NCI-H82 (cell line): ENCODE measurements at regions not wholly inside any gene's neighbourhood (a gene's known extent, or its start where the extent isn't known, plus 50 kb on each side); places are given as distances from the start of the nearest gene placed in this dataset.
"Not testable (repeated sequence)": the region's sequence is repeated elsewhere in the genome, so short reads cannot be mapped to it uniquely, and the experiment has no call there.

Experiments used
- DNase-seq: peaks from one replicate; lab custom pipeline; 2025; lab: John Stamatoyannopoulos, UW

DNA sequence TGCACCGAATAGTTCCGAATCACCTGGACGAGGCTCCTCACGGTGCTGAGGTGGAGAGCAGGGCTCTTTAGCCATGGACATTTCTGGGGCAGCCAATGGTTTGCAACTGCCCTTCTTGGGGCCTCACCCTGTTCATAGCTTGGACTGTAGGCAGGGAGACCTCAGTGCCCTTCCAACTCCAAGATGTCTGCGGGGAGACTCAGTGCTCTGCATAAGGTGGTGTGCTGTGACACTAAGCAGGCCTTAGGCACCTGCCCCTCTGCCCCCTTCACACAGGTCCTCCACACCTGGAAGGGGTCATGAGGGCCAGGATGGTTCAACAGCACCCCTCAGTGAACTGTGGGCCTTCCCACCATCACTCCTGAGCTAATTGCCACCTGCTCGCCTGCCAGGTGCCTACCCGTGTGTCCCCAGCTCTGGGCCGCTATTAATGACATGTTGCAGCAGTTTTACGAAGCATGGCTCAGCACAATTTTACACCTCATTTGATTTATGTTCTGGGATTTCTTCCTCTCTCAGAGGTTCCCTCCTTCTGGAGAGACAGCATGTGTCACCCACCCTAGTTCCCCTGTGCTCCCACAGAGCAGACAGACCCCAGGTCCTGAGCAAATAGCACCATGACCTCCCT lies 101.2 kb upstream of the SMAD3 start:
- DNase-seq: no peak

DNA sequence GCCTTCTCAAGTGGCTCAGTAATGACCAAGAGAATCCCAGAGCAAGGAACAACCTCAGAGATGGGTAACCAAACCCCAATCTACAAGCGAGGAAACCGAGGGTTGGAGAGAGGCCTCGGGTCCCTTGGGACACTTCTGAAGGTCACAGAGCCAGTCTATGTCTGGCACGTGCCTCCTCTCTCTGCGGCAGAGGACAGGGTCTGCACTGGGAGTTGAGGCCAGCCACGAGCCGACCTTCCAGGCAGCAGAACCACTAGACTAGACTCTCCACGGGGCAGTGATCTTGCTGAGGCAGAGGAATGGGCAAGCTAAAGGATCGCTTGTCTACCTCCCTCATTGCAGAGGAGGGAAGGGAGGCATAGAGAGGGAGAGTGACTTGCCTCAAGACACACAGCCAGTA lies 100.6 kb upstream of the SMAD3 start:
- no peak for DNase-seq

DNA sequence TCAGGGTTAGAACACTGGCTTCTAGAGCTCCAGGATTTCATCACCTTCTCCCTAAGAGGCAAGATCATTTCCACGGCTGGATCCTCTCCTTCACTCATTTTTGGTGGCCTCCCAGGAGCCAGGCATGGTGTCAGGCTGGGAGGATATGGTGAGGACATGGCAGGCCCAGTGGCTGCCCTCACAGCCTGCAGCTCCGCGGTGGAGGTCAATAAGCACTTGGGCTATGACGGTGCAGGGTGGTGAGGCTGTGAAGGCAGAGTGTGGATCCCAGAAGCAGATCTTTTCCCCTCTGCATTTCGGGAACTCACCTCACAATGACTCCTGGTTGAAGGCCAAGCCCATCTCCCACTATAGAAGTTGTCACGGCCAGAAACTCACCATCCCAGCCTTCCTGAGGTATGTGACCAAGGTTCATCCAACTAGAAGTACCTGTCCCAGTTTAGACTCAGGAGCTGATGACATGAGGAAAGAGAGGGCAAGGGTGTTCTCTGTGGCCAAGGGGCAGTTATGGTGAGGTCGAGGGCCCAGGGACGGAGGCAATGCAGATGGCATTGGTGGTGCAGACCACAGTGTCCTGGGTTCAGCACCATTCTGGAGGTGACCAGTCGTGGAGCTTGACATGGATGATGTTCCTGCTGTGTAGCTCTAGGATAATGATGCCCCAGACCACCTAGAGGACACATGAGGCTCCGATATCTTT lies 100.1 kb upstream of the SMAD3 start:
- DNase-seq: no peak

DNA sequence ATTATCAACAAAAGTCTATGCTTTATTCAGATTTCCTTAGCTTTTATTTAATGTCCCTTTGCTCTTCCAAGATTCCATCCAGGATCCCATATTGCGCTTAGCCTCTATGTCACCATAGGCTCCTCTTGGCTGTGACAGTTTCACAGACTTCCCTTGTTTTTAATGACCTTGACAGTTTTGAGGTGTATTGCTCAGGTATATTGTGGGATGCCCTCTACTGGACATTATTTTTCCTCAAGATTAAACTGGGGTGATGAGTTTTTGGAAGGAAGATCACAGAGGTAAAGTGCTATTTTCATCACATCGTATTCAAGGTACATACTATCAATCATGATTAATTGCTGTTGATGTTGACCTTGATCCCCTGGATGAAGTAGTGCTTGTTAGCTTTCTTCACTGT lies 99.1 kb upstream of the SMAD3 start:
- DNase-seq: no peak

DNA sequence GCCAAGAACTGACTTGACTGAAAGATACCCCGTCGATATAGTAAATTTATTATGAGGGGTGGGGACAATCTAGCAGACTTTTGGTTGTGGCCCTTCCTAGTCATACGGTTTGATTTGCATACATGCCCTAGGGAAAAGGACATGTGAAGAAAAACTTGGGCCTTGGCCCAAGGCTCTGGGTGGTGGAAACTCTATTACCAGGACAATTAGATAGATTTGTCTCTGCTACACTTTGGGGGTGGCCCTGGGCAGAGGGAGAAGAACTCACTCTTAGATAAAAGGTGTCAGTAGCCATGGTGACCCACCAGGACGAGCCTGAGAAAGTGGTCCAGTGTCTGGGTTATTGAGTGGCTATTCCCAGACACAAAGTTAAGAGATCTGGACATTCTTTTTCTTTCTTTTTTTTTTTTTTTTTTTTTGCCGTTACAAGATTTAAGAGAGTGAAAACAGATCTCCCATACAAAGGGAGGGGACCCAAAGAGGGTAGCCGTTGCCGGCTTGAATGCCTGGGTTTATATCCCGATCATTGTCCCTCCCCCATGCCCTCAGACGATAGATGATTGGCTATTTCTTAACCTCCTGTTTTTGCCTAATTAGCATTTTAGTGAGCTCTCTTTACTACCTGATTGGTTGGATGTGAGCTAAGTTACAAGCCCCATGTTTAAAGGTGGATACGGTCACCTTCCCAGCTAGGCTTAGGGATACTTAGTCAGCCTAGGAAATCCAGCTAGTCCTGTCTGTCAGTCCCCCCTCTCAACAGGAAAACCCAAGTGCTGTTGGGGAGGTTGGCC lies 96.4 kb upstream of the SMAD3 start:
- no peak for DNase-seq

DNA sequence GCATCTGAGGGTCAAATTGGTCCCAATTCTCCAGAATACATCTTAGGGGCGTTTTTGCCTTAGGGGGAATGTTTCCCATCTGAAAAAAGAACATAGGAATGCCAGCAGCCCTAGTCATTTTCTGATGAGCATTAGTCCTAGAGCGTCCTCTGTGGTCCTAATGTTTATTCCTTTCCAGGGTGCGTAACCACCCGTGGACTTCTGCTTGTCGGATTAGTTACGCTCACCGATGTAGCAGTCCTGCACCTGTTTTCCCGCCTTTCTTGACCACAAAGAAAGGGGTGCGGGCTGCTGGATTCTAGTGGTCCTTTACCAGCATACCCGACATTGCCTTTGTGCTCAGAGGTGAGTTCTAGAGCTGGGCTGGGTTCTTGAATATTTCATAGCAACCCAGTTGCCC lies 91.3 kb upstream of the SMAD3 start:
- DNase-seq: not testable (repeated sequence)

DNA sequence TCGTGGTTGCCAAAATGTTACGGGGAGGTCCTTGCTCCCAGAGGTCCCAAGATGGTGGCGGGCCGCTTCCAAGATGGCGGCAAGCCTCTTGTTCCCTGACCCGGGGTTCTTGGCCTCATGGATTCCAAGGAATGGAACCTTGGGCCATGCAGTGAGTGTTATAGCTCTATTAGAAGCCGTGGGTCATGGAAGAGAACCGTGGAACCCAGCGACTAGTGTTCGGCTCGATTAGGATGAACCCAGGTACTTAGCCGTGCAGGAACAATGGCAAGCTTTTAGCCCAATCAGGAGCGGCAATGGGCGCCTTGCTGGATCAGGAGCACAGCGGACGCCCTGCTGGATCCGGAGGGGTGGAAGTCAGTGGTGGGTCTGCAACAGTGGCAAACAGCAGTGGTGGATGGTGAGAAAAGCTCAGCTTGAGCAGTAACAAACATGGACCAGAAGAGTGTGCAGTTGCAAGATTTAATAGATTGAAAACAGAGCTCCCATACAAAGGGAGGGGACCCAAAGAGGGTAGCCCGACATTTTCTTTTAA lies 89.2 kb upstream of the SMAD3 start:
- DNase-seq: not testable (repeated sequence)

DNA sequence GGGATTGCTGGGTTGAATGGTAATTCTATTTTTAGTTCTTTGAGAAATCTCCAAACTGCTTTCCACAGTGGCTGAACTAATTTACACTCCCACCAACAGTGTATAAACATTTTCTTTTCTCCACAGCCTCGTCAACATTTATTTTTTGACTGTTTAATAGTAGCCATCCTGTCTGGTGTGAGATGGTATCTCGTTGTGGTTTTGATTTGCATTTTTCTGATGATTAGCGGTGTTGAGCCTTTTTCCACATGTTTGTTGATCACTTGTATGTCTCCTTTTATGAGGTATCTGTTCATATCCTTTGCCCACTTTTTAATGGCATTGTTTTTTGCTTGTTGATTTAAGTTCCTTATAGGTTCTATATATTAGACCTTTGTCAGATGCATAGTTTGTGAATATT lies 85.1 kb upstream of the SMAD3 start:
- not testable (repeated sequence) for DNase-seq

DNA sequence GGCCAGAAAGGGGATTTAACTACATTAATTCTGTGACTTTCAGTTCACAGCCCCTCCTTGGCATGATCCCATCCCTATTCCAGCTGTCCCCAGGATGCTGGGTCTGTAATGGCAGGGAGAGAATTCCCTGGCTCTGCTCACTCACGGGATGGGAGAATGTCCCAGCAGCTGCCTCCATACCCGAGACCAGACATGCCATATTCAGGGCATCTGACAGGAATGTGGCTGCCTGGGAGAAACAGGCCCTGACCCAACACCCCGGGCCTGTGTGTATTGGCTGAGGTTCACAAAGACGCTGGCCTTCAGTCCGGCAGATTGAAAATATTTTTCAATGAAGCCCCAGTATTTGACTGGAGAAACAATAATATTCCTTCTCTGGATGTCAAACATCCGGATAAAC lies 83.6 kb upstream of the SMAD3 start:
- DNase-seq: no peak

DNA sequence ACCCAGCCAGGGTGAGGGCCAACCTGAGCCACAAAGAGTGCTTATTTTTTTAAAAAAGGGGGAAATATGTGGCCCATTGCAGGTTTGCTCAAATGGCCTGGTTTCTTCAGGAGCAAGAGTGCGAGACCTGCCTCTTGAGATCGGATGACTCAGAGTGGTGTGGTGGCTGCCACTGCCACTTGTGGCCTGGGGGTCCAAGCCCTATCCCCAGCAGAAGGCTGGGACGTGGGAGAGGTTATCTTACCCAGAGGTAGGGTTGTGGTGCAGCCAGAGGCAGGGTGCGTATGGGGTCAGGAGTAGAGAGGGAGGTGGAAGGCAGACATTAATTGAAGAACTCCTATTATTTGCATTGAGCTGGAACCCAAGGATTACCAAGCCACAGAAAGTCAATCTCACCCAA lies 83.2 kb upstream of the SMAD3 start:
- DNase-seq: no peak

DNA sequence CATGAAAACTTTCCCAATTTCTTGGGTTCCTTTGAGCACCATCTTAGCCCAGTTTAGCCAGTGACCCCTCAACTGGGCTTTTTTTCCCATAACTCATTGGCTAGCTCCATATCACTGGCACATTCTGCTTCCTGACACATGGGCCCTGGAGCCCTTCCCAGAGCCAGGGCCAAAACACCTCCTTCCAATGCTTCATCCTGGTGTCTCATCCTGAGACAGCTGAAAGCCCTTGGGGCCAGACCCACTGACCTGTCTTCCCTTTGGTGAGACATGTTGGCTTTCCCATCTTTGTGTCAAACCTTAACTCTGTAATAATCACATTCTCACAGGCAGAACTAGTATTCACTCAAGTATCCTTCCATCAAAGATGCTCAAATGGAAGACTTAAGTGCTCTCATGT lies 82.6 kb upstream of the SMAD3 start:
- no peak for DNase-seq

DNA sequence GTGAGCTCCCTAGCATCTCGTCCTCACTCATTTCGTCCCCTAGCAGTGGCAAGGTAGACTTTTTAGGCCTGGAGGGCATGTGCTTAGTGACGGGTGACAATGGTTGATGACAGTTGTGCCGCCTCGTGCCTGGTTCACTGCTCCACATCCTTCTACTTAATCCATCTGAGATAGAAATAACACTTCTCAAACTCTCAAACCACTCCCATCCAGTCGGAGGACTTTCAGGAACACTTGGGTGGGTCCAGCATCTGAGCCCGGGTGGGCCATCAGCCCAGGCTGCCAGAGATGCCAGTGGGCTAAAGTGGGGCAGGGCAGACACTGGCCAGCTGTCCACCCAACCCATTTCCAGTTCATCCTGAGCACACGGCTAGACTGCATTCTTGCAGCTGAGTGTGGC lies 79.7 kb upstream of the SMAD3 start:
- DNase-seq: no peak

DNA sequence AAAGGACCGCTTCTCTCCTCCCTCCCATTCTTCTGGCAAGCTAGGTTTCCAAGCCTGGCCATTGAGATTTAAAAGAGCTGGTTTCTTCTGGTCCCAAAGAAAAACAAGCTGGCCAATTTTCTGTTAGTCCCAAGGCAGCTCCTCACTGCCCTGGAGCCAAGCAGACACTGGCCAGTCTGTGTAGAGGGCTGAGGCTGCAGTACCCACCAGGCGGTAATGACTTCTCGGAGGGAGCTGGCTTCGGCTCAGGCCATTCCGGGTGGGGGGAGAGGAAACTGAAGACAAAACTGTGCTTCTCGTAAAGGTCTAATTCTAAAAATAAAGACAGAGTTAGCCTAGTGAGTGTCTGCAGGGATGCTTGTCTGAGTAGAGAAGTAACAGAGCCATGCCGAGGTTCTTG lies 78.5 kb upstream of the SMAD3 start:
- DNase-seq: no peak

DNA sequence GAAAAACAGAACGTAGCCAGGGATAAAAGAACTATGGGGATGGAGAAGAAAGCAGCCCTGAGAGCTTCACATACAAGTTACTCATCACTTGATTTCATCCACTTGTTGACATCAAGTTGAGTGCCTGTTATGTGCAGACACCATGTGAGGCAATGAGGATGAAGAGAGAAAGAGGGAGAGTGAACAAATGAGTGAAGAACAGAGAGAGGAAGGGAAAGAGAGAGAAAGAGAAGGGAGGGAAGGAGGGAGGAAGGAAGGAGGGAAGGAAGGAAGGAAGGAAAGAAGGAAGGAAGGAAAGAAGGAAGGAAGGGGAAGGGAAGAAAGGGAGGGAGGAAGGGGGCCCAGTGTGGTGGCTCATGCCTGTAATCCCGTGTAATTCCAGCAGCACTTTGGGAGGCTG lies 72.3 kb upstream of the SMAD3 start:
- no peak for DNase-seq

DNA sequence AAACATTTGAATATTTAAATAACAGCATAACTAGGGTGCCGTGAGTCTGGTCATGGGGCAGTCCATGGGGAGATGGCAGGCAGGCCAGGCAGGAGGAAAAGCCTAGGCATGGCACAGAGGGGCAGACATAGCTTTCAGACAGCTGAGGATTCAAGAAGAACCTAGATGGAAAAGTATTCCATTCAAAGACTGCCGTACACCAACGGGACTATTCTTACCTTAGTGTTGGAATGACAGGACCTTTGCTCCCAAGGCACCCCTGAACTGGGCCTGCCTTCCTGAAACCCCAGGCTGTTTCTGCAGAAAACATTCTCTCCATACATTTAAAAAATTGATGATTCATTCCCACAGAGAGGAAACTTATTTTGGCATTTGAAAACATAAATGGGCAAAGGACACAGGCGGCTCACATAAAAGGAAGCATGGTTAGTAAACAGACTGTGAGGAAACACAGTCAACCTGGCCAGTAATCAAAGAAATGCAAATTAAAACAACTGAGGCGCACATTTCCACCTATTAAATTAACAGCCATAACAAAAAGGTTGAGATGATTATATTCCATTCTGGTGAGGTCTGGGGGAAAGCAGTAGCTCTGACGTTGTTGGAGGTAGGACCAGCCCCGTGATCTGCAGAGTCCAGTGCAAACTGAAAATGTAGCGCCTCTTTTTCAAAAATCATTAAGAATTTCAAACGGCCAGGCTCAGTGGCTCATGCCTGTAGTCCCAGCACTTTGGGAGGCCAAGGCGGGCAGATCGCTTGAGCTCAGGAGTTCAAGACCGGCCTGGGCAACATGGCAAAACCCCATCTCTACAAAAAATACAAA lies 71.3 kb upstream of the SMAD3 start:
- DNase-seq: no peak

DNA sequence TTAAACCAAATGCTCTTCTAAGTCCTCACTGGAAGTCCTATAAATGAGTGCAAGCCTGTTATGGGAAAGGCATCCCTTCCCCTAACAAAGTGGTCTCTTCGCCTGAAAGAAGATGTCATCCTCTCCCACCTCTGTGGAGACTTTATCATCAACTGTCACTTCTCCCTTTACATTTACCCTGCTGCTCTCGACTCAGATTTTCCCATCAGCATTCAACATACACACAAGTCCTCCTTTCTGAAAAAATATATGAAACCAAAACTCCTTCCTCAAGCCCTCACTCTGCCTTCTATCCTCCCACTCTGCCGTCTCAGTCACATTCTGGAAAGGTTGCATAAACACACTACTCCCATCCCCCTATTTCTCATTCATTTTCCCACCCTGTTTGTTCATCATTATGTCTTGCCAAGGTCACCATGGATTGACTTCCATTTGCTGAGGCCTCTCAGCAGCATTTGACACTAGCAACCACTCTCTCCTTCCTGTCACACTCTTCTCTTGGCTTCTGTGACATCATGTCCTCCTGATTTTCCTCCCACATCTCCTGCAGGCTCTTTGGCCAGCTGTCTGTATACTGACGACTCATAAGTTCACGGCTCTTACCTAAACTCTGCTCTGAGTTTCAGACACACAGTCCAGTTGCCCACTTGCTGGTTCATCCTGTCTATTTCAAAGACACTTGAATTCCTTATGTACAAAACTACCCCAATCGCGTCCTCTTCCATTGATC lies 70.3 kb upstream of the SMAD3 start:
- no peak for DNase-seq

DNA sequence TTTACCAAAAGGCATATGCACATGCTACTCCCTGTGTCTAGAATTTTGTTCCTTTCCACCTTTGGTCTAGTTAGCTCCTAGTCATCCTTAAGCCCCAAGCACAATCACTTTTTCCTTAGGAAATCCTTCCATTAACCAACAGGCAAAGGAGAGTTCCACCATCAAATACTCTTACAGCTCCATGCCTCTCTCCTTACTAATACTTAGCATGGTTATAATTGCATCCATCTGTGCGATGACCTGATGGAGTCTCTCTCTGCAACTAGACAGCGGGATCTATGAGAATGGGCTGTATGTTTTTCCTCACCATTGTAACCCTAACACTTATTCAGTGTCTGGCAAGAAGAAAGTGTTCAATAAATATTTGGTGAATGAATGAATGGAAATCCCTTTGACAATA lies 69.3 kb upstream of the SMAD3 start:
- DNase-seq: no peak

DNA sequence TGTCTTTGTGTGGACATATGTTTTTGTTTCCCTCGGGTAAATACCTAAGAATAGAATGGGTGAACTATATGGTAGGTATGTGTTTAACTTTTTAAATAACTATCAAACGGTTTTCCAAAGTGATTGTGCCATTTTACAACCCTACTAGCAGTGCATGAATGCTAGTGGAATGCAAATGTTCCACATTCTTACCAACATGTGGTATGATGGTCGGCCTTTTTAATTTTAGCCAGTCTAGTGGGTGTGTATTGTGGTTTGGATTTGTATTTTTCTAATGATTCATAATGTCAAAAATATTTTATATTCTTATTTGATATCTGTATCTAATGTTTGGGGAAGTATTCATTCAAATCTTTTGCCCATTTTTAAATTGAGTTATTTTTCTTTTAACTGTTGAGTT lies 68.2 kb upstream of the SMAD3 start:
- no peak for DNase-seq

DNA sequence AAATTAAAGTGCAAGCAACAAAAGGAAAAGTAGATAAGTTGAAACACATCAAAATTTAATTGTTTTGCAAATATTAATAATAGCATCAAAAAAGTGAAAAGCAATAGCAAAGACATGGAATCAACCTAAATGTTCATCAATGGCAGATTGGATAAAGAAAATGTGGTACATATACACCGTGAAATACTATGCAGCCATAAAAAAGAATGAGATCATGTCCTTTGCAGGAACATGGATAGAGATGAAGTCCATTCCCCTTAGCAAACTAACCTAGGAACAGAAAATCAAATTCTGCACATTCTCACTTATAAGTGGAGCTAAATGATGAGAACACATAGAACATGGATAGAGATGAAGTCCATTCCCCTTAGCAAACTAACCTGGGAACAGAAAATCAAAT lies 67.2 kb upstream of the SMAD3 start:
- DNase-seq: not testable (repeated sequence)

DNA sequence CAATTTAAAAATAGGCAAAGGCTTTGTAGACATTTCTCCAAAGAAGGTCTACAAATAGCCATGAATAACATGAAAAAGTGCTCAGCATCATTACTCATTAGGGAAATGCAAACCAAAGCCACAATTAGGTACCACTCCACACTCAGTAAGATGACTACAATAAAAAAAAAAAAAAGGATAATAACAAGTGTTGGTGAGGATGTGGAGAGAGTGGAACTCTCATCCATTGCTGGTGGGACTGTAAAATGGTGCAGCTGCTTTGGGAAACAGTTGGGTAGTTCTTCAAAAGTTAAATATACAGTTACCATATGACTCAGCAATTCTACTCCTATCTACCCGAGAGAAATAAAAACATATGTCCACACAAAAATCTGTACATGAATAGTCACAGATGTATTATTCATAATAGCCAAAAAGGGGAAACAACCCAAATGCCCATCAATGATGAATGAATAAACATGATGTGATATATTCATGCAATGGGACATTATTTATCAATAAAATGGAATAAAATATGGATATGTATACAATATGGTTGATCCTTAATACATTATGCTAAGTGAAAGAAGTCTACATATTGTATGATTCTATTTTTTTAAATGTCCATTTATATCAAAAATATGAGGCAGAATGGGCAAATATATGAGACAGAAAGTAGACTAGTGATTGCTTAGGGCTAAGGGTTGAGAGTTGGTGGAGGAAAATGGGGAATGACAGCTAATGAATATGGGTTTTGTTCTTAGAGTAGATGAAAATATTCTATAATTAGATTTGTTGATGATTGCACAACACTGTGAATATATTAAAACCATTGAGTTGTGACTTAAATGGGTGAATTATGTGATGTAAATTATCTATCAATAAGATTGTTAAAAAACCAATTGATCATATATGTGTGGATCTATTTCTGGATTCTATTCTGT lies 66.1 kb upstream of the SMAD3 start:
- no peak for DNase-seq
